DND-41 (cell line): ENCODE measurements at regions not wholly inside any gene's neighbourhood (a gene's known extent, or its start where the extent isn't known, plus 50 kb on each side); places are given as distances from the start of the nearest gene placed in this dataset.

ENCODE experiments used
- ATAC-seq: fragments of 200-7000 bp; cut with Tn5 transposase; 3 replicates; pipeline ENCODE4 v1.9.1; 2021; ENCODE audit warnings: low read depth; ENCODE audit not compliant: insufficient read depth
- DNase-seq: peaks from one replicate; pipeline ENCODE4 v3.0.0-alpha.2; 2020
- H2AFZ ChIP-seq: 2 replicates; pipeline ENCODE4 v1.6.0; 2012; ENCODE audit warnings: low read depth, low read length
- H3K27ac ChIP-seq: 2 replicates; pipeline ENCODE4 v1.5.1; 2012; ENCODE audit warnings: low read length, inconsistent platforms
- H3K27me3 ChIP-seq: fragments of 200-600 bp; sonication (generic); 2 replicates; pipeline ENCODE4 v1.6.0; 2012; ENCODE audit warnings: low read length, mild to moderate bottlenecking, inconsistent platforms; ENCODE audit not compliant: insufficient read depth, poor library complexity
- H3K36me3 ChIP-seq: 2 replicates; pipeline ENCODE4 v1.5.1; 2012; ENCODE audit warnings: low read length, inconsistent platforms; ENCODE audit not compliant: insufficient read depth
- H3K4me1 ChIP-seq: 2 replicates; pipeline ENCODE4 v1.5.1; 2012; ENCODE audit warnings: mild to moderate bottlenecking, low read length; ENCODE audit not compliant: insufficient read depth
- H3K4me2 ChIP-seq: 2 replicates; pipeline ENCODE4 v1.6.0; 2012; ENCODE audit warnings: mild to moderate bottlenecking, moderate library complexity, low read length, inconsistent platforms; ENCODE audit not compliant: insufficient read depth
- H3K4me3 ChIP-seq, 2 experiments: fragments of 200-600 bp in 1 of 2; shearing (Covaris generic) in 1 of 2; 2 replicates each; pipeline ENCODE4 v1.5.1; 2012 to 2016; ENCODE audit warnings: inconsistent platforms in 2 of 2, low read length in 2 of 2, mild to moderate bottlenecking in 2 of 2, low read depth in 1 of 2, moderate library complexity in 1 of 2
- H3K79me2 ChIP-seq: 2 replicates; pipeline ENCODE4 v1.6.0; 2012; ENCODE audit warnings: low read length, inconsistent platforms; ENCODE audit not compliant: insufficient read depth
- H3K9ac ChIP-seq: 2 replicates; pipeline ENCODE4 v1.6.0; 2012; ENCODE audit warnings: low read depth, mild to moderate bottlenecking, inconsistent platforms, low read length, moderate library complexity
- H3K9me3 ChIP-seq: 2 replicates; pipeline ENCODE4 v1.5.1; 2012; ENCODE audit warnings: low read length, moderate library complexity, mild to moderate bottlenecking, inconsistent platforms; ENCODE audit not compliant: insufficient read depth, severe bottlenecking
- H4K20me1 ChIP-seq: 2 replicates; pipeline ENCODE4 v1.6.0; 2012; ENCODE audit warnings: low read length; ENCODE audit not compliant: insufficient read depth
- CTCF ChIP-seq: IDR thresholded peaks from 2 replicates; pipeline ENCODE4 v1.5.1; 2012; ENCODE audit warnings: borderline replicate concordance, low read length, moderate library complexity, mild to moderate bottlenecking; ENCODE audit not compliant: poor library complexity, severe bottlenecking; ENCODE audit errors: extremely low read depth
- EZH2 ChIP-seq: IDR thresholded peaks from 3 replicates; pipeline ENCODE4 v1.6.1; 2012; ENCODE audit warnings: borderline replicate concordance, low read depth, mild to moderate bottlenecking, moderate library complexity, low read length, inconsistent platforms; ENCODE audit not compliant: severe bottlenecking

DNA sequence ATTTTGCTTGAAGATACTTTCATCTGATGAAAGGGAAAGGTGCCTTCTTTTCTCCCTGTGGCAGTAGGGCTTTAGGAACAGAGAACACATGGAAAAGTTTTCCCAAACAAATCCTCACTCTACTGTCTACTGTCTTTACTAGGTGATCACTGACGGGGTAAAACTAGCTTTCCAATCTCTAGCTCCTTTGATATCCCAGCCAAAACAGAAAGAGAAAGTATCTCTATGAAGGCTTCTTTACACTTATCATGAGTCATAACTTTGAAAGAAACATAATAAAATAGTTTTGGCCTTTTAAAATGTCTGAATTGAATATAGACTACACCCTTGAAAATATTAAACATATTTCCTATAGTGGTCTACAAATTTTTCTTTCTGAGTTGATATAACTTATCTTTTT, 214.5 kb downstream of the DSEL start:
- Histone ChIP-seq H3K27me3 (no peaks in the 10 kb centered on the region), H3K36me3 (no peaks in the 10 kb centered on the region), H3K27ac (no peak overlapping the region), H3K4me3 (no peak overlapping the region), H3K79me2 (no peaks in the 10 kb centered on the region), H3K4me1 (no peaks in the 10 kb centered on the region), H4K20me1 (no peaks in the 10 kb centered on the region), H2AFZ (no peak overlapping the region), H3K4me2 (no peak overlapping the region), H3K9ac (no peak overlapping the region), H3K9me3 (peaks cover 19% of the 10 kb centered on the region)
- TF ChIP-seq EZH2 (no peak), CTCF (no peak)
- no peak for ATAC-seq
- DNase-seq, result no peak

GRCh38 chr18:67301592-67301991, 214.9 kb downstream of the DSEL start:
- DNase-seq (no peak), ATAC-seq (no peak)
- Histone ChIP-seq H3K4me3 (no peak overlapping the region), H2AFZ (no peak overlapping the region), H4K20me1 (no peaks in the 10 kb centered on the region), H3K36me3 (no peaks in the 10 kb centered on the region), H3K9ac (no peak overlapping the region), H3K27me3 (no peaks in the 10 kb centered on the region), H3K4me1 (no peaks in the 10 kb centered on the region), H3K79me2 (no peaks in the 10 kb centered on the region), H3K27ac (no peak overlapping the region), H3K4me2 (no peak overlapping the region), H3K9me3 (peaks cover 19% of the 10 kb centered on the region)
- no peak for TF ChIP-seq CTCF
- TF ChIP-seq EZH2, result no peak

DNA sequence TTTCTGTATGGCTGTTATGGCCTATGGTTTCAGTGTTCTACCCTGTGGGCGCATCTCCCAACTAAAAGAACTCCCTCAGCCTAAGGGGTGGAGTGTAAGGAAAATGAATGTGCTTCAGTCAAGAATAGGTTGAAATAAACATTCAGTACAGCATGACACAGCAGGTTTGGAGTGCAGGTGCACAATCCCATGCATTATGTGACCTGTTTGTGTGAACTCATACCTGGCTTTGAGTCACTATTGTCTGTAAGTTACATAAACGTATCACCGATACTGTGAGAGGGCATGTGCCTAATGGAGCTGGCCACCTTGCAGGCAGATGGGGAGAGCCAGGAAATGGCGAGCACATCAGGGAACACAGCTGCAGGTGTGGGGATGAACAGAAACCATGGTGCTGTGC, 216.0 kb downstream of the DSEL start:
- H3K9me3 ChIP-seq, result peaks cover 19% of the 10 kb centered on the region
- no peak overlapping the region for H3K27ac ChIP-seq

More for the DNA sequence above, 216.0 kb downstream of the DSEL start:
- no peak for TF ChIP-seq CTCF
- TF ChIP-seq EZH2, result no peak
- DNase-seq (peak; percentile 48), ATAC-seq (no peak)
- Histone ChIP-seq H3K9ac (no peak overlapping the region), H4K20me1 (no peaks in the 10 kb centered on the region), H3K79me2 (no peaks in the 10 kb centered on the region), H3K4me1 (no peaks in the 10 kb centered on the region), H3K4me3 (no peak overlapping the region), H3K36me3 (no peaks in the 10 kb centered on the region), H3K27me3 (no peaks in the 10 kb centered on the region), H3K4me2 (no peak overlapping the region), H2AFZ (no peak overlapping the region)
